Smooth muscle cell (in vitro differentiated cells): ENCODE measurements at regions not wholly inside any gene's neighbourhood (a gene's known extent, or its start where the extent isn't known, plus 50 kb on each side); places are given as distances from the start of the nearest gene placed in this dataset.

Source experiments
- DNase-seq: peaks from one replicate; lab custom pipeline; 2025; ENCODE audit not compliant: unreplicated experiment; lab: John Stamatoyannopoulos, UW
- H2AFZ ChIP-seq: fragments of 200-600 bp; sonication (generic); 2 replicates; pipeline ENCODE4 v1.6.0; 2016; ENCODE audit warnings: antibody characterized with exemption, low read depth, mild to moderate bottlenecking
- H3F3A ChIP-seq: fragments of 200-600 bp; sonication (generic); 2 replicates; pipeline ENCODE4 v1.6.0; 2017; ENCODE audit warnings: antibody characterized with exemption, low read depth
- H3K27ac ChIP-seq: fragments of 200-600 bp; sonication (generic); 2 replicates; pipeline ENCODE4 v1.5.1; 2016; ENCODE audit warnings: low read depth, mild to moderate bottlenecking
- H3K27me3 ChIP-seq: fragments of 200-600 bp; sonication (generic); 2 replicates; pipeline ENCODE4 v1.6.1; 2016; ENCODE audit warnings: low read depth, mild to moderate bottlenecking
- H3K36me3 ChIP-seq: fragments of 200-600 bp; sonication (generic); 2 replicates; pipeline ENCODE4 v1.5.1; 2016; ENCODE audit warnings: low read depth
- H3K4me1 ChIP-seq: fragments of 200-600 bp; sonication (generic); 2 replicates; pipeline ENCODE4 v1.5.1; 2016; ENCODE audit warnings: low read depth
- H3K4me2 ChIP-seq: fragments of 200-600 bp; sonication (generic); 2 replicates; pipeline ENCODE4 v1.6.0; 2016; ENCODE audit warnings: mild to moderate bottlenecking
- H3K4me3 ChIP-seq: fragments of 200-600 bp; sonication (generic); 2 replicates; pipeline ENCODE4 v1.5.1; 2016; ENCODE audit warnings: mild to moderate bottlenecking
- H3K79me2 ChIP-seq: fragments of 200-600 bp; sonication (generic); 2 replicates; pipeline ENCODE4 v1.6.0; 2016; ENCODE audit warnings: low read depth, mild to moderate bottlenecking
- H3K9ac ChIP-seq: fragments of 200-600 bp; sonication (generic); 2 replicates; pipeline ENCODE4 v1.6.0; 2016; ENCODE audit warnings: low read depth
- H3K9me3 ChIP-seq: fragments of 200-600 bp; sonication (generic); replicated peaks from 2 replicates; pipeline ENCODE4 v1.5.1; 2016; ENCODE audit warnings: low read depth
- H4K20me1 ChIP-seq: fragments of 200-600 bp; sonication (generic); 2 replicates; pipeline ENCODE4 v1.6.0; 2016; ENCODE audit warnings: low read depth
- CTCF ChIP-seq: fragments of 200-600 bp; sonication (generic); IDR thresholded peaks from 2 replicates; pipeline ENCODE4 v1.5.1; 2017; ENCODE audit warnings: borderline replicate concordance, mild to moderate bottlenecking, antibody characterized with exemption; ENCODE audit not compliant: insufficient read depth, poor library complexity, severe bottlenecking
- WGBS: methylation state at CpG from one replicate; pipeline ENCODE4 v1.1.7; 2016; ENCODE audit warnings: low lambda C conversion rate; 5-methylcytosine and 5-hydroxymethylcytosine counted together

- Histone ChIP-seq H3K27ac (peak overlapping the region; percentile 98), H2AFZ (no peak overlapping the region), H3K4me2 (no peak overlapping the region), H4K20me1 (no peaks in the 10 kb centered on the region), H3K27me3 (no peaks in the 10 kb centered on the region), H3K9ac (no peak overlapping the region), H3K9me3 (no peaks in the 10 kb centered on the region), H3K4me1 (peaks cover 4% of the 10 kb centered on the region), H3K36me3 (no peaks in the 10 kb centered on the region), H3K4me3 (no peak overlapping the region), H3K79me2 (no peaks in the 10 kb centered on the region), H3F3A (peaks cover 18% of the 10 kb centered on the region)
- 92% methylated on average over 8 of the region's 8 CpGs for WGBS
- DNase-seq = no peak
- no peak for TF ChIP-seq CTCF
These were observed 157.6 kb downstream of the DSEL start for GRCh38 chr18:67358947-67359346.

- Histone ChIP-seq H3K27me3 (no peaks in the 10 kb centered on the region), H3K4me3 (no peak overlapping the region), H3F3A (peaks cover 5% of the 10 kb centered on the region), H3K9ac (no peak overlapping the region), H4K20me1 (no peaks in the 10 kb centered on the region), H3K36me3 (no peaks in the 10 kb centered on the region), H3K79me2 (no peaks in the 10 kb centered on the region), H3K4me2 (no peak overlapping the region), H3K27ac (no peak overlapping the region), H3K4me1 (no peaks in the 10 kb centered on the region), H3K9me3 (no peaks in the 10 kb centered on the region), H2AFZ (no peak overlapping the region)
- TF ChIP-seq CTCF = no peak
- no peak for DNase-seq
- WGBS = 97% methylated on average over 4 of the region's 4 CpGs
These were observed 161.8 kb downstream of the DSEL start for GRCh38 chr18:67354692-67355091.

GRCh38 chr18:67354091-67354490 is 162.4 kb downstream of the DSEL start:
- WGBS = 0% methylated on average over 1 of the region's 1 CpG
- no peak overlapping the region for H3K9ac ChIP-seq
- TF ChIP-seq CTCF = no peak

GRCh38 chr18:67347438-67347837 is 169.1 kb downstream of the DSEL start:
- WGBS = 87% methylated on average over 1 of the region's 1 CpG

More at GRCh38 chr18:67354091-67354490, 162.4 kb downstream of the DSEL start:
- no peaks in the 10 kb centered on the region for H3K36me3 ChIP-seq
- no peak overlapping the region for H3K4me2 ChIP-seq
- H2AFZ ChIP-seq = no peak overlapping the region
- no peaks in the 10 kb centered on the region for H4K20me1 ChIP-seq
- H3K27me3 ChIP-seq = no peaks in the 10 kb centered on the region
- H3F3A ChIP-seq = no peaks in the 10 kb centered on the region
- no peak for DNase-seq
- no peaks in the 10 kb centered on the region for H3K4me1 ChIP-seq
- H3K9me3 ChIP-seq = no peaks in the 10 kb centered on the region
- H3K27ac ChIP-seq = no peak overlapping the region
- H3K79me2 ChIP-seq = no peaks in the 10 kb centered on the region
- H3K4me3 ChIP-seq = no peak overlapping the region

More at GRCh38 chr18:67347438-67347837, 169.1 kb downstream of the DSEL start:
- no peak overlapping the region for H3K9ac ChIP-seq
- H2AFZ ChIP-seq = no peak overlapping the region
- H3K27me3 ChIP-seq = no peaks in the 10 kb centered on the region
- H3K4me3 ChIP-seq = no peak overlapping the region
- H3K4me2 ChIP-seq = no peak overlapping the region
- DNase-seq = no peak
- H3F3A ChIP-seq = no peaks in the 10 kb centered on the region
- no peaks in the 10 kb centered on the region for H3K79me2 ChIP-seq
- no peak overlapping the region for H3K27ac ChIP-seq
- no peaks in the 10 kb centered on the region for H3K36me3 ChIP-seq
- no peaks in the 10 kb centered on the region for H3K4me1 ChIP-seq
- no peaks in the 10 kb centered on the region for H4K20me1 ChIP-seq
- no peaks in the 10 kb centered on the region for H3K9me3 ChIP-seq
- no peak for TF ChIP-seq CTCF
